Activated CD8-positive, alpha-beta T cell treated with anti-CD3 and anti-CD28 coated beads for 36 hours (primary cell): ENCODE measurements at regions not wholly inside any gene's neighbourhood (a gene's known extent, or its start where the extent isn't known, plus 50 kb on each side); places are given as distances from the start of the nearest gene placed in this dataset.

Experiments
- ATAC-seq: fragments of 200-7000 bp; cut with Tn5 transposase; one replicate; pipeline ENCODE4 v1.10.0; 2021; ENCODE audit warnings: mild to moderate bottlenecking, moderate library complexity
- CTCF ChIA-PET: fragments of 350-600 bp; sonication (Branson Sonifier 250); formaldehyde crosslinking; loops from one replicate; lab custom pipeline; 2021; ENCODE audit warnings: antibody characterized with exemption; lab: Charles Lee
- POLR2A ChIA-PET: fragments of 350-600 bp; sonication (Branson Sonifier 250); formaldehyde crosslinking; loops from one replicate; lab custom pipeline; 2021; ENCODE audit warnings: antibody characterized with exemption; lab: Charles Lee
- DNase-seq: peaks from one replicate; pipeline ENCODE4 v3.0.0-alpha.2; 2020
- H3K27ac Mint-ChIP-seq: one replicate; pipeline ENCODE4 v1.8.0; 2021; ENCODE audit warnings: mild to moderate bottlenecking, mixed read lengths
- H3K27me3 Mint-ChIP-seq: one replicate; pipeline ENCODE4 v1.8.0; 2021; ENCODE audit warnings: mixed read lengths
- H3K36me3 Mint-ChIP-seq: one replicate; pipeline ENCODE4 v1.8.0; 2021; ENCODE audit warnings: low read depth, mixed read lengths
- H3K4me1 Mint-ChIP-seq: one replicate; pipeline ENCODE4 v1.8.0; 2021; ENCODE audit warnings: low read depth, mixed read lengths
- H3K4me3 Mint-ChIP-seq: one replicate; pipeline ENCODE4 v1.8.0; 2021; ENCODE audit warnings: mild to moderate bottlenecking, moderate library complexity, mixed read lengths
- H3K9me3 Mint-ChIP-seq: one replicate; pipeline ENCODE4 v1.8.0; 2021; ENCODE audit warnings: mixed read lengths
- CTCF ChIP-seq: fragments of 200-600 bp; IDR thresholded peaks from one replicate; pipeline ENCODE4 v1.8.0; 2022; ENCODE audit warnings: antibody characterized with exemption, mild to moderate bottlenecking
- intact Hi-C: fragments of 100-400 bp; cut with micrococcal nuclease; formaldehyde crosslinking; loops from one replicate; pipeline ENCODE4 v1.10.0; 2022

- H3K4me3 Mint-ChIP-seq: no peak overlapping the region
- peaks cover 12% of the 10 kb centered on the region for H3K27me3 Mint-ChIP-seq
- ATAC-seq: no peak
- H3K36me3 Mint-ChIP-seq: no peaks in the 10 kb centered on the region
- TF ChIP-seq CTCF: no peak
- H3K4me1 Mint-ChIP-seq: no peaks in the 10 kb centered on the region
- CTCF ChIA-PET: no interaction called here
- no peak overlapping the region for H3K27ac Mint-ChIP-seq
- no peaks in the 10 kb centered on the region for H3K9me3 Mint-ChIP-seq
- DNase-seq: no peak
- intact Hi-C loops: no loop called here
- POLR2A ChIA-PET: no interaction called here
Measured at GRCh38 chr10:59957975-59958374, 51.6 kb upstream of the CCDC6 start.
